ENCODE measurements at regions not wholly inside any gene's neighbourhood (a gene's known extent, or its start where the extent isn't known, plus 50 kb on each side); places are given as distances from the start of the nearest gene placed in this dataset.
"Not testable (repeated sequence)": the region's sequence is repeated elsewhere in the genome, so short reads cannot be mapped to it uniquely, and the experiment has no call there.

DNA sequence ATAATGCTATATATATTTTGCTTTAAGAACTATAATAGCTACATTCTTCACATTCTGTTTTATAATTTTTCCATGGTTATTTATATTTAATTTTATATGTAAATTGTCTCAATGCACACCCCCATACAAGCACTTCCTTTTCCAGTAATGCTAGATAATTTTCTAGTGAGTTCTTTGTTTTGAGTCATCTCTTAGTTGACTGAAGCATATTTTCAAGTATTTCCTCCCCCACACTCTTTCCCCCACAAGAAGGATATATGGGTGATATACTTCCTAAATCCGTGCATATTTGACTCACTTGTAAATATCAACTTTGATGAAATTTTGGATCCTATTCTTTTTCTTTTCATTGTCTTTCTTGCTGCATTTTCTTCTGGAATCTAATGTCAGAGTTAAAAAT, 82.1 kb upstream of the SRSF6 start:
- DNase-seq: no peak
- in situ Hi-C loops (cut with HindIII; ENCODE audit: low pct_ligation_motif_present, low pct_unique_long_range_greater_than_20kb, low sequenced_read_pairs): no loop called here

DNA sequence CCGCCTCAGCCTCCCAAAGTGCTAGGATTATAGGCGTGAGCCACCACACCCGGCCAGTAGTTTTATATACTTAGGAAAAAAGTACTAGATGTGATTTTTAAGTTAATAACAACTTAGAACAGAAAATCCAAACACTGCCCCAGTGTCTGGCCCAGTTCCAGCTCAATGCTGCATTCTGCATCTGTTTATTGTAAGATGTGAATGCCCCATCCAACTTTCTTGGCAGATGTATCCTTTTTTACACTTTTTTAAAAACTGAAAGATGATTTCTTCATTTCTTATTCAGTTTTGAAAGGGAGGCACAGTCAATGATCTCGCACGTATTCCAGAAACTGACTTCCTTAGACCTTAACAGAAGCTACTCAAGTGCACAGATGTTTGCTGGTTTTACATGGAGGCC, 85.6 kb upstream of the SRSF6 start:
- in situ Hi-C loops (cut with HindIII; ENCODE audit: low pct_ligation_motif_present, low pct_unique_long_range_greater_than_20kb, low sequenced_read_pairs): no loop called here
- DNase-seq: no peak

DNA sequence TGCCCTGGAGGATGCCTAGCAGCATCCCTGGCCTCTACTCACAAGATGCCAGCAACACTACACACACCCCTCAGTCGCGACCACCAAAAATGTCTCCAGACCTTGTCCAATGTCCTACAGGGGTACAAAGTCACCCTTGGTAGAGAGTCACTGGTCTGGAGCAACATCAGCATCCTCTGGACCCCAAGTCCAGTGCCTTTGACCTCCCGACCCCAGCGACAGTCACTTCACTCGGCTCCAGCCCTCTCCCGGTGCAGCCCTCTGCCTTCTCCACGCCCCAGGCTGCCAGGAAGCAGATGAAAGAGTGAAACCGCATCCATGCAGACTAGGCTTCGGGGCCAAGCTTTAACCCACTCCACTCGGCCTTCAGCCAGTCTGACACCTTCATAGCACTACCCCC, 92.0 kb upstream of the SRSF6 start:
- in situ Hi-C loops (cut with HindIII; ENCODE audit: low pct_ligation_motif_present, low pct_unique_long_range_greater_than_20kb, low sequenced_read_pairs): no loop called here
- DNase-seq: no peak

DNA sequence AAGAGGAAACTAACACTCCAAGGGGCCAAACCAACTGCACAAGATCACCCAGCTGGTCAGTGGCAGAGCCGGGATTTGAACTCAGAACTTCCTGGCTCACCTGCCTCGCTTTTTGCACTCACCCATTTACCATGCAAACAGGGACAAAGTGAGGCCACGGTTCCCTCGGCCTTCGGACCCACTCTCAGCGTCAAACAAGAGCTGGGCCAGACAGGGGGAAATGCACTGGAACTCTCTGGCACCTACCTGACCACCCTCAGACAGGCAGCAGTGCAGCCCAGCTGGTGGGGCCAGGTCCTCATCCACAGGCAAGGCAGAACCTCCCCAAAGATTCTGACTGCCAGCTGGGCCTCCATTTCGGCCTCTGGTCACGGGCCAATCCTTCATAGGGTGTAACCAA, 93.7 kb upstream of the SRSF6 start:
- no peak for DNase-seq
- in situ Hi-C loops (cut with HindIII; ENCODE audit: low pct_ligation_motif_present, low pct_unique_long_range_greater_than_20kb, low sequenced_read_pairs): no loop called here

DNA sequence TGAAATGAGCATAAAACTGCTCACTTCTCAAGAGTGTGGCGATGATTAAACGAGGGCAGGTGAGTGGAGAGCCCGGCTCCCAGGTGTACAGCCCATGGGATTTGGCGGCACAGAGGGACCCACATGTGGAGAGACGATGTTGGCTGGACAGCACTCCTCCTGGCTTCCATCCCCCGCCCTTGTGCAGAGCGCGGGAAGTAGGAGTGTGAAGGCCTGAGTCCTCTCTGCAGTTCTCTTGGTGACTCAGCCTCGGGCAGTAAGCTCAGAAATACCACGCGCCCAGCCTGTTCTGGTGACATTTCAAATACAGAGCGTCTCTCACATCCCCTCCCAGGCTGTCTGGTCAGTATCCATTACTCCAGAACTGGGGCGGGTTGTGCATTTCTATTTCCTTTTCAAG, 94.2 kb upstream of the SRSF6 start:
- in situ Hi-C loops (cut with HindIII; ENCODE audit: low pct_ligation_motif_present, low pct_unique_long_range_greater_than_20kb, low sequenced_read_pairs): no loop called here

DNA sequence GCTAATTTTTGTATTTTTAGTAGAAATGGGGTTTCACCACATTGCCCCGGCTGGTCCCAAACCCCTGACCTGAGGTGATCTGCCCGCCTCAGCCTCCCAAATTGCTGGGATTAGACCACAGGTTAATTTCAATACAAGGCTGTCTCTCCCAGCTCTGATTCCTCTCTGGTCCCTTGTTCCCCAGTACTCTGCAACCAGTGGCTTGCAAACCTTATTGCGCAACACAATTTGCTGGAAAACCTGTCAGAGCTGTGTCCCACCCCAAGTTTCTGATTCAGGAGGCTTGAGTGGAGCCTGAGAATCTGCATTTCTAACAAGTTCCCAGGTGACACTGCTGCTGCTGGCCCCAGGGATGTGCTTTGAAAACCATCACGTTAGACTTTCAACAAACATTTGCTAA, 96.2 kb upstream of the SRSF6 start:
- in situ Hi-C loops (cut with HindIII; ENCODE audit: low pct_ligation_motif_present, low pct_unique_long_range_greater_than_20kb, low sequenced_read_pairs): no loop called here
- DNase-seq: no peak

More for the DNA sequence above, 94.2 kb upstream of the SRSF6 start:
- no peak for DNase-seq

DNA sequence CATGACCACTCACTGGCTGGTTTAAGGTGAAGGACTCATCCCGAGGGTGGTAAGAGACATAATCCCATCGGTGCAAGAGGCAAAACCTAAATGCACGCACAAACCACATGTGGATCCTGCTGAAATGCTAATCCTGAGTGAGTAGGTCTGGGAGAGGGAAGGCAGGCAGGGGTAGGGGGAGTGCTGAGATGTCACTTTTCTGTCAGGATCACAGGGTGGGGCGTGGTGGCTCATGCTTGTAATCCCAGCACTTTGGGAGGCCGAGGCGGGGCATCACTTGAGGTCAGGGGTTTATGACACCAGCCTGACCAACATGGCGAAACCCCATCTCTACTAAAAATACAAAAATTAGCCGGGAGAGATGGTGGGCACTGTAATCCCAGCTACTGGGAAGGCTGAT, 97.7 kb upstream of the SRSF6 start:
- DNase-seq: no peak
- in situ Hi-C loops (cut with HindIII; ENCODE audit: low pct_ligation_motif_present, low pct_unique_long_range_greater_than_20kb, low sequenced_read_pairs): no loop called here

DNA sequence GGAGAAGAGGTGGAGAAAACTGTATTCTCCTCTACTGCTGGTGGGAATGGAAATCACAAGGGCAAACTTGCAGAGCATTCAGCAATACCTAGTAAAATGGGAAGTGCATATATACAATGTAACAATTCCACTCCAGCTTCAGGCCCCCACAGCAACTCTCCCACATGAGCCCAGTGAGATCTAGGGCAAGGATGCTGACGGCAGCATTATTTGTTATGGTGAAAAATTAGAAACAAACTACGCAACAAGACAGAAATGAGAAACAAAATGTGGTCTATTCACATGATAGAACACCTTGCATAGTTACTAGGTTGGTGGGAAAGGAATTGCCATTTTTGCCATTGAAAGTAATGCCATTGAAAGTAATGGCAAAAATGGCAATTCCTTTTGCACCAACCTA, 98.9 kb upstream of the SRSF6 start:
- DNase-seq: no peak
- in situ Hi-C loops (cut with HindIII; ENCODE audit: low pct_ligation_motif_present, low pct_unique_long_range_greater_than_20kb, low sequenced_read_pairs): no loop called here

DNA sequence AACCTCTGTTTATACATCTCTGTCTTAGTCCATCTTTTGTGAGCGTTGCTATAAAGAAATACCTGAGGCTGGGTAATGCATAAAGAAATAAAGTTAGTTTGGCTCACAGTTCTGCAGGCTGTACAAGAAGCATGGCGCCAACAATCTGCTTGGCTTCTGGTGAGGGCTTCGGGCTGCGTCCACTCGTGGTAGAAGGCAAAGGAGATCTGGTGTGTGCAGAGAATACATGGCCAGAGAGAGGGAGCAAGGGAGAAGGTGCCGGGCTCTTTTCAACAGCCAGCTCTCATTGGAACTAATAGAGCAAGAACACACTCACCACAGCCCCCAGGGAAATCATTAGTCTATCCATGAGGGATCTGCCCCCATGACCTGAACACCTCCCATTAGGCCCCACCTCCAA, 100.3 kb upstream of the SRSF6 start:
- in situ Hi-C loops (cut with HindIII; ENCODE audit: low pct_ligation_motif_present, low pct_unique_long_range_greater_than_20kb, low sequenced_read_pairs): no loop called here
- no peak for DNase-seq

DNA sequence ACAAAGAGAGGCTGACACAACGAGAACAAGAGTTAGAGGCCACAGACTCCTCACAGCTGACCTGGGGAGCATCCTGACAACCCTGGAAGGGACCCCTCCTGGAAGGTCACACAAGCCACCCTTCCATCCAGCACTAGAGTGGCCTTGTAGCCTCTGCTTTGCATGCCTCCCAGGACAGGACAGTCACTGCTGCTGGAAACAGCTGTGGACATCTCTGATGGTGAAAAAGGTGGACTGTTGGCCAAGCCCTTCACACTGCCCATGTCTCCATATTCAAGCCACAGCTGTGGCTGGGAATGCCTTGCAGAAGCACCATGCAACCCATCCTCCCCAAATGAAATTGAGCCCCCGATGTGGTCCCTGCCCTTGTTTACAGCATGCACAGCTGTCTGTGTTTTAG, 102.1 kb upstream of the SRSF6 start:
- no peak for DNase-seq
- in situ Hi-C loops (cut with HindIII; ENCODE audit: low pct_ligation_motif_present, low pct_unique_long_range_greater_than_20kb, low sequenced_read_pairs): no loop called here

DNA sequence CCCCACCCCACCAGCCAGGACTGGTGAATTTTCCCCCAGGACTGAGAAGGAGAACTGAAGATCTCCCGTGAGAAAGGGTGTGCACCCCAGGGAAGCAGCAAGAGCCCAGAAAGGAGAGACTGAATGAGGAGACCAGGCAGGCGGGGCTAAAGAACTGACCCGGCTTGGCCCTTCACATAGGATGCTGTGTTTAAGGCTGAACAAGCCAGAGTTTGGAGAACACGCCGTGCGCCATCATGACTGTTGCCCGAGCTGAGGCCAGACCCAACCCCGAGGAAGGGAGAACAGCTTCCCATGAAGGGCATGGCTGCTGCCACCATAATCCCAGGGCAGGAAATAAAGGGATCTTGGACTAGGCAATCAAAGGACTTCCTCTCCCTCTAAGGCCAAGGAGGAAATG, 104.7 kb upstream of the SRSF6 start:
- no peak for DNase-seq
- in situ Hi-C loops (cut with HindIII; ENCODE audit: low pct_ligation_motif_present, low pct_unique_long_range_greater_than_20kb, low sequenced_read_pairs): no loop called here

DNA sequence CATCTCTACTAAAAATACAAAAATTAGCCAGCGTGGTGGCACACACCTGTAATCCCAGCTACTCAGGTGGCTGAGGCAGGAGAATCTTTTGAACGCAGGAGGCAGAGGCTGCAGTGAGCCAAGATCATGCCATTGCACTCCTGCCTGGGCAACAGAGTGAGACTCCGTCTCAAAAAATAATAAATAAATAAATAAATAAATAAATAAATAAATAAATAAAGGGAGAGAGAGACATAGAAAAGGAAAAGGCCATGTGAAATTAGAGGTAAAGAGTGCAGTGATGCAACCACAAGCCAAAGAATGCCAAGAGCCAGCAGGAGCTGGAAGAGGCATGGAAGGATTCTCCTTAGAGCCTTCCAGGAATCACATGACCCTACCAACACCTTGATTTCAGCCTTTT, 107.0 kb upstream of the SRSF6 start:
- DNase-seq; in situ Hi-C loops (cut with HindIII; ENCODE audit: low pct_ligation_motif_present, low pct_unique_long_range_greater_than_20kb, low sequenced_read_pairs): not testable (repeated sequence)

DNA sequence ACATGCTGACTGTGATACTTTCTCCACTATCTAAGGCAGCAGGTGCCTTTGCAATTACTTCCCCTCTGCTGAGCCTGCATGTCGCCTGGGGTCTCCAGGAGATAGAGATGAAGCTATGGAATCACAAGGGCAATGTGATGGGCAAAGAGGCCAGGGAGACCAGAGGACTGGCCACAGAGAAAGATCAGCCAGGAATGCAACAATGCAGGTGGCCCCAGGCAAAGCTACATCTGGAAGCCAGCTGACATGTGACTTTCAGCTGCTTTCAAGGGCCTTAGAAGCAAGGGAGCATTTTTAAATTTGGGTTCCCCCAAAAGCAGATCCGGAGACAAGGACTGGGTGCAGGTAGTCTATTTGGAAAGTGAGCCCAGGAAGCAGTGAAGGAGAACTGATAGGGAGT, 107.9 kb upstream of the SRSF6 start:
- no peak for DNase-seq
- in situ Hi-C loops (cut with HindIII; ENCODE audit: low pct_ligation_motif_present, low pct_unique_long_range_greater_than_20kb, low sequenced_read_pairs): no loop called here

DNA sequence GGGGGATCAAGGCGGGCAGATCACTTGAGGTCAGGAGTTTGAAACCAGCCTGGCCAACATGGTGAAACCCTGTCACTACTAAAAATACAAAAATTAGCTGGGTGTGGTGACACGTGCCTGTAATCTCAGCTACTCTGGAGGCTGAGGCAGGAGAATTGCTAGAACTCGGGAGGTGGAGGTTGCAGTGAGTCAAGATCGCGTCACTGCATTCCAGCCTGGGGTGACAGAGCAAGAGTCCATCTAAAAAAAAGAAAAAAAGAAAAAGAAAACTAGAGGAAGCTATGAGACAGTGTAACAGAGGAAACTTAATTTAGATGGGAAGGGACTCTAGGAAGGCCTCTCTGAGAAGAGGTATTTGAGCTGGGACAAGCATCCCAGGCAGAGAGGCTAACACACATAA, 109.9 kb upstream of the SRSF6 start:
- in situ Hi-C loops (cut with HindIII; ENCODE audit: low pct_ligation_motif_present, low pct_unique_long_range_greater_than_20kb, low sequenced_read_pairs): not testable (repeated sequence)

DNA sequence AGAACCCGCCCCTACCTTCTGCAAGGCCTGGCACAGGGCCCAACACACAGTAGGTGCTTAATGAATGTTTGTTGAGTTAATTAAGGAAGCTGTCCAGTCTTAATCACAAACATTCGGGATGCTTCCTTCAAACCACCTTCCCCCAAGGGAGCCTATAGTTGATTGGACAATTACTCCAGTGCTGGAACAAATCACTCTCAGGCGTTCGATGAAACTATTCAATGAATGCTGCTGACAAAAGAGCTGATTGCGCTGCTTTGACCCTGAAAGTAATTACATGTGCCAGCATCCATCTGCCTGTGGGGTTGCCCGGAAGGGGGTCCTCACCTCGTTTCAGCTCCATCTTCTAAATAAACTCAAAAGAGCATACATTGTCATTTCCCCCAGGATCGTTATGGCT, 112.0 kb upstream of the SRSF6 start:
- DNase-seq: no peak
- in situ Hi-C loops (cut with HindIII; ENCODE audit: low pct_ligation_motif_present, low pct_unique_long_range_greater_than_20kb, low sequenced_read_pairs): no loop called here

More for the DNA sequence above, 109.9 kb upstream of the SRSF6 start:
- not testable (repeated sequence) for DNase-seq

DNA sequence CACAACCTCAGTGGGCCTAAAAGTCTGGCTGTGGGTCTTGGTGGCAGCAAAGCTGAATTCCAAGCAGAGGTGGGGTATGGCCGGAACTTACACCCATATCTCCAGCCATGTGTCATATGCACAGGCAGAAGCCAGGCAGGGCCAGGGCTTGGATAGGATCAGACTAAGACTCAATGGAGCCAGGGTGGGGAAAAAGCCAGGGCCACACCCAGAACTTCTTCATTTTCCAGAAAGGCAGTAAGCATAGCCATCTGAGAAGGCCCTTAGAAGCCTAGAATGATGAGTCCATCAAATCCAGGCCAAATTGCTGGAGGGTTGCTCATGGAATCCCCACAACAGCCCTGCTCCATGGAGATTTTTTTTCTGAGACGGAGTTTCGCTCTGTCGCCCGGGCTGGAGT, 116.2 kb upstream of the SRSF6 start:
- DNase-seq: no peak
- in situ Hi-C loops (cut with HindIII; ENCODE audit: low pct_ligation_motif_present, low pct_unique_long_range_greater_than_20kb, low sequenced_read_pairs): no loop called here

DNA sequence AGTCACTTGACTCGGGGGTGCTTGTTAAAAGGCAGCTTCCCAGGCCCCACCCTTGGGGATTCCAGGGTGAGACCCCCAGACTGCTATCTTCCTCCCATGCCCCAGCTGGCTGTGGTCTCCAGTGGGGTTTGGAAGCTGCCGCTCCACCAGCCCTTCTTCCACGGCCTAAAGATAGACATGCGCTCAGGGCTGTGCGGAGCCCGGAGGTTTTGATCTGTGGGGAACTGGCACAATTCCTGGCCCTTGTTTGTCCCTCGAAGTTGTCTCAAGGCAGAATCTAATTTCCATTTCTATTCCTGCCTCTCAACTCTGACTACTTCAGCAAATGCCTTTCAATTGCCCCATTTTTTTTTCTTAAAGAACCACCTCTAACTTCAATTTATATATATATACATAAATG, 120.7 kb upstream of the SRSF6 start:
- in situ Hi-C loops (cut with HindIII; ENCODE audit: low pct_ligation_motif_present, low pct_unique_long_range_greater_than_20kb, low sequenced_read_pairs): no loop called here
- DNase-seq: no peak

DNA sequence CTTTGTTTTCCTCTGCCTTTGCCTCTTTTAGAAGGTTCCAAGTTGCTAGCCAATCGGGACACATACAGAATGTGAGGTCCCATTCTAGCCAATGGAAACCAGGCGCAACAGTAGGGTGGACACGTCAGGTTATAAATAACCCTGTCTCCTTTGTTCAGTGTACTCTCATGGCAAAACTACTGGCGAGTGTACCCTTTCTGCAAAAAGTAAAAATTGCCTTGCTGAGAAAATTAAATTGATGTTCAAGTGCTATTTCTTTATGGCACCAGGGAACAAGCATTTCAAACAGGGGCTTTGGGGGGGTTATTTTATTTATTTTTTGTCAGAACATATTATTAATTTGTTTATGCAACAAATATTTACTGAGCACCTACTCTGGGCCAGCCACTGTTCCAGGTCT, 123.6 kb upstream of the SRSF6 start:
- no peak for DNase-seq

DNA sequence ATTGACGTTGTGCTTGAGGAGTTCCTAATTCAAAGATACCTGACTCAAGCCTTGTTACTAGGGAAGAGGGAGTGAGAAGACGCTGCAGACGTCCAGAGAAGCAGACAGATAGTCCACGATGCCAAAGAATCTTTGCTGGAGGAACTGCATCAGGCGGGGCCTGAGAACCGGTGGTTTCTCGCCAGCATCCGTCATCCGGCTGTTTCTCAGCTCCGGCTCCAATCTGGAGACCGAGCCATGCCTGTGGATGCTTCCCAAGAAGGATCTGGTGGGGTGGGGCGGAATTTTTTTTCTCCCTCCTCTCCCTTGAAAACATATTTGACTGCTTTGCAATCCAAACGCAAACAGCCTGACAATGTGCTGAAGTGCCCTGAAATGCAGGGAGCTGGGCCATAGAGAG, 125.8 kb upstream of the SRSF6 start:
- DNase-seq: no peak
- in situ Hi-C loops (cut with HindIII; ENCODE audit: low pct_ligation_motif_present, low pct_unique_long_range_greater_than_20kb, low sequenced_read_pairs): no loop called here

More for the DNA sequence above, 123.6 kb upstream of the SRSF6 start:
- in situ Hi-C loops (cut with HindIII; ENCODE audit: low pct_ligation_motif_present, low pct_unique_long_range_greater_than_20kb, low sequenced_read_pairs): no loop called here

DNA sequence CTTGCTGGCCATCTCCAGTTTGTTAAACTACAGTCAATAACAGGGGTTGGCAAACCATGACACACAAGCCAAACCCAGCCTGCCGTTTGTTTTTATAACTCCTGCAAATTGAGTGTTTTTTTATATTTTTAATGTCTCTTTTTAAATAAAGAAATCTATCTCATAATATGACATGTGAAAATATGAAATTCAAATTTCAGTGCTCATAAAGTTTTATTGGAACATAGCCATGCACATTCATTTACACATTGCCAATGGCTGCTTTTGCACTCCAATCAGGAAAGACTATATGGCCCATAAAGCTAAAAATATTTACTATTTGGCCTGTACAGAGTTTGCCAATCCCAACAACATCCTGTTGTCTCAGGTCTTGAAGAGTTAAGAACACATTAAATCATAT, 129.0 kb upstream of the SRSF6 start:
- no peak for DNase-seq
- in situ Hi-C loops (cut with HindIII; ENCODE audit: low pct_ligation_motif_present, low pct_unique_long_range_greater_than_20kb, low sequenced_read_pairs): no loop called here

DNA sequence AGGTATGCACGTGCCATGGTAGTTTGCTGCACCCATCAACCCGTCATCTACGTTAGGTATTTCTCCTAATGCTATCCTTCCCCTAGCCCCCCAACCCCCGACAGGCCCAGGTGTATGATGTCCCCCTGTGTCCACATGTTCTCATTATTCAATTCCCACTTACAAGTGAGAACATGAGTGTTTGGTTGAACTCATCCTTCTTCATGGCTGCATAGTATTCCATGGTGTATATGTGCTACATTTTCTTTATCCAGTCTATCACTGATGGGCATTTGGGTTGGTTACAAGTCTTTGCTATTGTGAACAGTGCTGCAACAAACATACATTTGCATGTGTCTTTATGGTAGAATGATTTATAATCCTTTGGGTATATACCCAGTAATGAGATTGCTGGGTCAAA, 130.5 kb upstream of the SRSF6 start:
- in situ Hi-C loops (cut with HindIII; ENCODE audit: low pct_ligation_motif_present, low pct_unique_long_range_greater_than_20kb, low sequenced_read_pairs); DNase-seq: not testable (repeated sequence)
